Panc1 (cell line): ENCODE measurements at regions not wholly inside any gene's neighbourhood (a gene's known extent, or its start where the extent isn't known, plus 50 kb on each side); places are given as distances from the start of the nearest gene placed in this dataset.

ENCODE experiments used
- ATAC-seq: fragments of 200-7000 bp; cut with Tn5 transposase; 2 replicates; pipeline ENCODE4 v1.9.1; 2020; ENCODE audit warnings: mild to moderate bottlenecking, moderate library complexity
- BruUV-seq: library from RNA; stranded (reverse); fragments of 400-500 nt; replicated peaks from 2 replicates; lab custom pipeline; 2021; lab: Mats Ljungman, UMichigan
- CTCF ChIA-PET: fragments of 300-600 bp; sonication (Branson Sonifier 250); formaldehyde crosslinking; loops from one replicate; lab custom pipeline; 2022; ENCODE audit warnings: antibody characterized with exemption; lab: Charles Lee
- POLR2A ChIA-PET: fragments of 300-600 bp; sonication (Branson Sonifier 250); formaldehyde crosslinking; loops from one replicate; lab custom pipeline; 2022; ENCODE audit warnings: antibody characterized with exemption; lab: Charles Lee
- DNase-seq: peaks from one replicate; pipeline ENCODE4 v3.0.0-alpha.2; 2010; ENCODE audit warnings: low read depth, low spot score
- H3K27ac ChIP-seq: 2 replicates; pipeline ENCODE4 v1.5.1; 2011; ENCODE audit warnings: mild to moderate bottlenecking, low read length, inconsistent platforms
- H3K27me3 ChIP-seq: fragments of 200-500 bp; sonication (Bioruptor generic); 2 replicates; pipeline ENCODE4 v1.6.0; 2014; ENCODE audit warnings: low read length, inconsistent platforms; ENCODE audit not compliant: control insufficient read depth, insufficient read depth
- H3K36me3 ChIP-seq: fragments of 200-500 bp; sonication (Bioruptor generic); 2 replicates; pipeline ENCODE4 v1.5.1; 2014; ENCODE audit warnings: inconsistent platforms, mild to moderate bottlenecking, low read length, moderate library complexity; ENCODE audit not compliant: control insufficient read depth, insufficient read depth
- H3K4me1 ChIP-seq: 2 replicates; pipeline ENCODE4 v1.5.1; 2011; ENCODE audit warnings: inconsistent platforms, mild to moderate bottlenecking, low read length, moderate library complexity; ENCODE audit not compliant: control insufficient read depth, insufficient read depth
- H3K4me3 ChIP-seq, 2 experiments: 2 replicates each; pipeline ENCODE4 v1.5.1; 2011 to 2012; ENCODE audit warnings: low read depth in 2 of 2, low read length in 2 of 2, mild to moderate bottlenecking in 2 of 2, inconsistent platforms in 1 of 2, moderate library complexity in 1 of 2
- H3K9me3 ChIP-seq: fragments of 200-500 bp; sonication (Bioruptor generic); 2 replicates; pipeline ENCODE4 v1.5.1; 2014; ENCODE audit warnings: low read depth, mild to moderate bottlenecking, inconsistent platforms, low read length, moderate library complexity; ENCODE audit not compliant: control insufficient read depth, insufficient read depth
- CTCF ChIP-seq: fragments of 450-650 bp; IDR thresholded peaks from 2 replicates; pipeline ENCODE4 v1.5.1; 2017; ENCODE audit warnings: mild to moderate bottlenecking
- POLR2AphosphoS5 ChIP-seq: IDR thresholded peaks from 2 replicates; pipeline ENCODE4 v1.6.1; 2012; ENCODE audit warnings: mild to moderate bottlenecking, low read depth, low read length, moderate library complexity
- SIN3A ChIP-seq: IDR thresholded peaks from 2 replicates; pipeline ENCODE4 v1.6.1; 2012; ENCODE audit warnings: low read depth, mild to moderate bottlenecking, low read length, moderate library complexity, borderline replicate concordance; ENCODE audit not compliant: insufficient read depth
- TCF7L2 ChIP-seq: IDR thresholded peaks from 2 replicates; pipeline ENCODE4 v1.6.1; 2011; ENCODE audit warnings: mild to moderate bottlenecking, low read depth, low read length, inconsistent platforms
- in situ Hi-C: cut with HindIII; loops from 2 replicates; pipeline ENCODE4 v1.10.0; 2016; ENCODE audit warnings: low sequenced_read_pairs, low pct_unique_long_range_greater_than_20kb
- intact Hi-C: fragments of 100-400 bp; cut with micrococcal nuclease; formaldehyde crosslinking; loops from one replicate; pipeline ENCODE4 v1.10.0; 2022; ENCODE audit not compliant: unreplicated experiment
- TF ChIP-seq, protein P1 (sequence below), 2 experiments: IDR thresholded peaks; 2 replicates each; pipeline ENCODE4 v1.6.1; 2011 to 2012; ENCODE audit warnings: low read depth in 2 of 2, control low read depth in 1 of 2, low read length in 1 of 2, mild to moderate bottlenecking in 1 of 2, moderate library complexity in 1 of 2; ENCODE audit not compliant: insufficient read depth in 1 of 2

- Histone ChIP-seq H3K9me3 (no peaks in the 10 kb centered on the region), H3K4me3 (no peak overlapping the region), H3K36me3 (no peaks in the 10 kb centered on the region), H3K27me3 (no peaks in the 10 kb centered on the region), H3K27ac (no peak overlapping the region), H3K4me1 (no peaks in the 10 kb centered on the region)
- ATAC-seq (no peak), DNase-seq (no peak)
- TF ChIP-seq POLR2AphosphoS5, result no peak
- TF ChIP-seq, protein P1, sequence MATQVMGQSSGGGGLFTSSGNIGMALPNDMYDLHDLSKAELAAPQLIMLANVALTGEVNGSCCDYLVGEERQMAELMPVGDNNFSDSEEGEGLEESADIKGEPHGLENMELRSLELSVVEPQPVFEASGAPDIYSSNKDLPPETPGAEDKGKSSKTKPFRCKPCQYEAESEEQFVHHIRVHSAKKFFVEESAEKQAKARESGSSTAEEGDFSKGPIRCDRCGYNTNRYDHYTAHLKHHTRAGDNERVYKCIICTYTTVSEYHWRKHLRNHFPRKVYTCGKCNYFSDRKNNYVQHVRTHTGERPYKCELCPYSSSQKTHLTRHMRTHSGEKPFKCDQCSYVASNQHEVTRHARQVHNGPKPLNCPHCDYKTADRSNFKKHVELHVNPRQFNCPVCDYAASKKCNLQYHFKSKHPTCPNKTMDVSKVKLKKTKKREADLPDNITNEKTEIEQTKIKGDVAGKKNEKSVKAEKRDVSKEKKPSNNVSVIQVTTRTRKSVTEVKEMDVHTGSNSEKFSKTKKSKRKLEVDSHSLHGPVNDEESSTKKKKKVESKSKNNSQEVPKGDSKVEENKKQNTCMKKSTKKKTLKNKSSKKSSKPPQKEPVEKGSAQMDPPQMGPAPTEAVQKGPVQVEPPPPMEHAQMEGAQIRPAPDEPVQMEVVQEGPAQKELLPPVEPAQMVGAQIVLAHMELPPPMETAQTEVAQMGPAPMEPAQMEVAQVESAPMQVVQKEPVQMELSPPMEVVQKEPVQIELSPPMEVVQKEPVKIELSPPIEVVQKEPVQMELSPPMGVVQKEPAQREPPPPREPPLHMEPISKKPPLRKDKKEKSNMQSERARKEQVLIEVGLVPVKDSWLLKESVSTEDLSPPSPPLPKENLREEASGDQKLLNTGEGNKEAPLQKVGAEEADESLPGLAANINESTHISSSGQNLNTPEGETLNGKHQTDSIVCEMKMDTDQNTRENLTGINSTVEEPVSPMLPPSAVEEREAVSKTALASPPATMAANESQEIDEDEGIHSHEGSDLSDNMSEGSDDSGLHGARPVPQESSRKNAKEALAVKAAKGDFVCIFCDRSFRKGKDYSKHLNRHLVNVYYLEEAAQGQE (IDR thresholded peaks at IDR 0.05; ENCODE audit: insufficient read depth in 1 of 2, low read depth in 2 of 2, low read length in 1 of 2), result no peak
- no peak for TF ChIP-seq SIN3A
- TF ChIP-seq TCF7L2, result no peak
- no peak for TF ChIP-seq CTCF
- ChIA-PET POLR2A (no interaction called here), CTCF (no interaction called here)
- no TSS peak for BruUV-seq
- intact Hi-C loops, result no loop called here
- in situ Hi-C loops, result no loop called here
These were observed 248.3 kb upstream of the ANO5 start for GRCh38 chr11:21944577-21944976.

DNA sequence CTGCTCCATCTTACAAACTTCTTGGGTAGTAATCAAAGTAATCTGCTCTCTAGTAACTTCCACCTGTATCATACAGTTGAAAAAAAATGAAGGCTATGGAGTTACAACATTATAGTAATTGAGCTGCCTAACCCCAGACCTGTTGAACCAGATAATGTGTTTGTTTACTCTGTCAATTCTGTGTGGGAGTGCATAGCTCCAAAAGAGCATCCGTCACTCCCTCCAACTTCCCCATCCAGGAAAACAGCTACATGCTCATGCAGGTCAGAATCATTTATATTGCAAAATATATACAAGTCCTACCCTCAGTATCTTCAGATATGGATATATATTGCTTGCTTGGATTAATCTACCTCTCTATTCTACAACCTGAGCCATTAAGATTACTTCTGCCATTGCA lies 244.0 kb upstream of the ANO5 start:
- in situ Hi-C loops, result no loop called here

More for the DNA sequence above, 244.0 kb upstream of the ANO5 start:
- no peaks in the 10 kb centered on the region for H3K27me3 ChIP-seq
- H3K9me3 ChIP-seq, result no peaks in the 10 kb centered on the region
- ChIA-PET CTCF (no interaction called here), POLR2A (no interaction called here)
- no peaks in the 10 kb centered on the region for H3K36me3 ChIP-seq
- TF ChIP-seq CTCF (no peak), TCF7L2 (no peak), POLR2AphosphoS5 (no peak), SIN3A (no peak)
- TF ChIP-seq, protein P1 (IDR thresholded peaks at IDR 0.05; ENCODE audit: insufficient read depth in 1 of 2, low read depth in 2 of 2, low read length in 1 of 2), result no peak
- no TSS peak for BruUV-seq
- ATAC-seq, result no peak
- intact Hi-C loops, result no loop called here
- H3K27ac ChIP-seq, result no peak overlapping the region
- DNase-seq, result no peak
- no peaks in the 10 kb centered on the region for H3K4me1 ChIP-seq
- H3K4me3 ChIP-seq, result no peak overlapping the region
